HG03064 (cell line): ENCODE measurements at regions not wholly inside any gene's neighbourhood (a gene's known extent, or its start where the extent isn't known, plus 50 kb on each side); places are given as distances from the start of the nearest gene placed in this dataset.
"Not testable (repeated sequence)": the region's sequence is repeated elsewhere in the genome, so short reads cannot be mapped to it uniquely, and the experiment has no call there.

Experiments
- ATAC-seq: cut with Tn5 transposase; IDR thresholded peaks from one replicate; pipeline ENCODE4 v1.9.1; 2021; ENCODE audit warnings: low read depth; ENCODE audit not compliant: unreplicated experiment

GRCh38 chr10:33965795-33966581, 631.5 kb upstream of the NRP1 start:
- no peak for ATAC-seq

GRCh38 chr10:33963729-33964128, 629.3 kb upstream of the NRP1 start:
- ATAC-seq: no peak

DNA sequence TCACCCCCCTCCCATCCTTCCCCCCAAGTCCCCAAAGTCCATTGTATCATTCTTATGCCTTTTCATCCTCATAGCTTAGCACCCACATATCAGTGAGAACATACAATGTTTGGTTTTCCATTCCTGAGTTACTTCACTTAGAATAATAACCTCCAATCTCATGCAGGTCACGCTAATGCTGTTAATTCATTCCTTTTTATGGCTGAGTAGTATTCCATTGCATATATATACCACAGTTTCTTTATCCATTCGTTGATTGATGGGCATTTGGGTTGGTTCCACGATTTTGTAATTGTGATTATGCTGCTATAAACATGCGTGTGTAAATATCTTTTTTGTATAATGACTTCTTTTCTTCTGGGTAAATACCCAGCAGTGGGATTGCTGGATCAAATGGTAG, 621.9 kb upstream of the NRP1 start:
- not testable (repeated sequence) for ATAC-seq

- ATAC-seq: no peak
Observed at GRCh38 chr10:33955676-33956075, 621.2 kb upstream of the NRP1 start.

- no peak for ATAC-seq
Observed at GRCh38 chr10:33952692-33953360, 618.4 kb upstream of the NRP1 start.

GRCh38 chr10:33950206-33950605, 615.7 kb upstream of the NRP1 start:
- no peak for ATAC-seq

DNA sequence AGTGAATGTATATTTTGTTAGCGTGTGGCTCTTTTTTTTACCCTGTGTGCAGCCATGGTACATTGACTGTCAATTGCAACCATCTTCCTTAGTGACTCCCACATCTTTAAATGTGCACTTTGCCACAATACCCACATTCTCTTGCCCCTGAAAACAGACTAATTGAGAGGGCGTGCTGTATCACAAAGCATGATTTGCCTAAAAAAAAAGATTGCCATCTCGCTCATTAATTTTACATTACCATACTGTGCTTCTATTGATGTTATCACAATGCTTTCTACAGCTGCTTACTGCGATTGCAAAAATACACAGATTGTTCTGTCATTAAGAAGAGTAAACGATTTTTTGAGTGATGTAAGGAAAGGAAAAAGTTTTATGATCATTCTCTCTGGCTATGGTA, 613.1 kb upstream of the NRP1 start:
- ATAC-seq: no peak

DNA sequence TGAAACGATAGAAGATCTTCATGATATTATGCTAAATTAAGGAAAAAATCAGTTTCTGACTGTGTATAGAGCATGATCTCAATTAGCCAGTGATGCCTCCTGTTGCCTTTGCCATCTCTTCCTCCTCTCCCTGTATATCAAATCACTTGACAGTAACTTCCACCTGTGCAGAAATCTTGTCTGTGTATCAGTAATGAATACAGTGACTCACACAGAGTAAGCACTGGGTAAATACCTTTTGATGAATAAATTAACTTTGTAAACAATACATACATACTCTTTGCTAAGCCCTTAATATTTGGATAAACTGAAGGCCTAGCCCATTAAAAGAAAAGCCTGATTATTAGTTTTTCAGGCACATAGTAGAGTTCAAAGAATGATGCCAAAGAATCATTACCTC, 610.6 kb upstream of the NRP1 start:
- no peak for ATAC-seq

- ATAC-seq: no peak
Observed at GRCh38 chr10:33942508-33942907, 608.0 kb upstream of the NRP1 start.

GRCh38 chr10:33939892-33940291, 605.4 kb upstream of the NRP1 start:
- no peak for ATAC-seq

- no peak for ATAC-seq
Observed at GRCh38 chr10:33939410-33939809, 604.9 kb upstream of the NRP1 start.

- ATAC-seq: no peak
Observed at GRCh38 chr10:33938001-33938400, 603.5 kb upstream of the NRP1 start.

DNA sequence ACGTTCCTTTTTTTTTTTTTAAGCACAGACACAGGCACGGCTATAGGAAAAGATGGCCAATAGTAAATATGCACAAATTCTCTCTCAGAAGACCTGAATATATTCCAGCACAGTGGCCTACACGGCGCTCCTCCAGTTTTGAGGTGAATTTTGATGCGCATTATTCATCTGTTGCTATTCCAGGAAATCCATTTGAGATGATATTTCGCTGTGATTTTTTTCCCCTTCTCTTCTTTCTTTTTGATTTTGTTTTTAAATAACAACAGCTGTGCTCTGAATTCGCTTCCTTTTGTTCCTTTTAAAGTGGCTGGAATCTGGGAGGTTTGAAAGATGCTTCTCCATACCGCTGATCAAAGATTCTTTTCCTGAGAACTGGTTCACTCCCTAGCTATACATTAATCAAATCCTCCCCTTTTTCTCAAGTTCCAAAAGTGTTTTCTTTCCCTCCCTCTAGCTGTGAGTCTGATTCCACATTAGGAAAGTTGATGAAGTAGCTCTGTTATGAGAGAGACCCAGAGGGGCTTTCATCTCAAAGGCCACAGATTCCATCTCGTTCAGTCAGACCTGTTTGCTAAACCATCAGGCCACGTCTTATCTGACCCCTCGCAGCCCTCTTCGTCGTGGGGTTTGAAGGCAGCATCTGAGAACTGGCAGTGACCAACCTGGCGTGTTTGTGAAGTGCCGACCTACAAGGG, 602.7 kb upstream of the NRP1 start:
- no peak for ATAC-seq

DNA sequence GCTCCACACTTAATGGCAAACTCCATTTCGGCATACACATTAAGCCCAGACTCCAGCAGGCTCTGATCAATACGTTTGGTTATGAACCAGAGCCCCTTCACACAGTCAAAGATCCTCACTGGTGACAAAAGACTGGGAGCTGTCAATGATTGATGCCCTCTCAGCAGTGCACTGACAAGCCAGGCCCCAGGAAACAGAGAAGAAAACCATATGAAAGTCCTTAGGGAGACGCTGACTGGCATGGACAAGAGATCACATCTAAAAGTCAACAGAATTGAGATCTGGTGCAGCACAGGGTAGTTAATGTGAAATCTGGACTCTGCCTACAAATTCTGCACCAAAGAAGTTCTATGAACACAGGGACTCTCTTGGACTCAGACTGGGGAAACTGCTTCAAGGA, 600.9 kb upstream of the NRP1 start:
- ATAC-seq: no peak

GRCh38 chr10:33930079-33930478, 595.6 kb upstream of the NRP1 start:
- ATAC-seq: no peak

DNA sequence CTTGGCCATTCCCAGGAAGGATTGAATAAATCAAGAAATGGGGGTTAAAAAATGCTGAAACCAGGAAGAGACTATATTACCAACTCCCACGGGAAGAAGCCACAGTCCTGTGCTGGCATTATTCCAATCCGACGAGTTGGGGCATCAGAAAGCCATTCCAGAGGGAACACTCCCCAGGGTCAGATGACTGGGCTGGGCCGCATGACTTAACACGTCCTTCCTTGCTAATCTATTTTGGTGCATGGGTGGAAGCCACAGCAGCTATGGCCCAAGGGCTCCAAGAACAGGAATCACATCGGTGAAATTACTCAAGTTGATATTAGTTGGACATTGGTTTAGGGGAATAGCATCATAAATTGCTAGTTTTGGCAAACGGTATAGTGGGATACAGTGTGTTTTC, 592.9 kb upstream of the NRP1 start:
- ATAC-seq: no peak

- no peak for ATAC-seq
Observed at GRCh38 chr10:33921970-33922605, 587.6 kb upstream of the NRP1 start.

GRCh38 chr10:33920351-33920750, 585.9 kb upstream of the NRP1 start:
- no peak for ATAC-seq

- ATAC-seq: no peak
Observed at GRCh38 chr10:33919244-33919643, 584.8 kb upstream of the NRP1 start.

DNA sequence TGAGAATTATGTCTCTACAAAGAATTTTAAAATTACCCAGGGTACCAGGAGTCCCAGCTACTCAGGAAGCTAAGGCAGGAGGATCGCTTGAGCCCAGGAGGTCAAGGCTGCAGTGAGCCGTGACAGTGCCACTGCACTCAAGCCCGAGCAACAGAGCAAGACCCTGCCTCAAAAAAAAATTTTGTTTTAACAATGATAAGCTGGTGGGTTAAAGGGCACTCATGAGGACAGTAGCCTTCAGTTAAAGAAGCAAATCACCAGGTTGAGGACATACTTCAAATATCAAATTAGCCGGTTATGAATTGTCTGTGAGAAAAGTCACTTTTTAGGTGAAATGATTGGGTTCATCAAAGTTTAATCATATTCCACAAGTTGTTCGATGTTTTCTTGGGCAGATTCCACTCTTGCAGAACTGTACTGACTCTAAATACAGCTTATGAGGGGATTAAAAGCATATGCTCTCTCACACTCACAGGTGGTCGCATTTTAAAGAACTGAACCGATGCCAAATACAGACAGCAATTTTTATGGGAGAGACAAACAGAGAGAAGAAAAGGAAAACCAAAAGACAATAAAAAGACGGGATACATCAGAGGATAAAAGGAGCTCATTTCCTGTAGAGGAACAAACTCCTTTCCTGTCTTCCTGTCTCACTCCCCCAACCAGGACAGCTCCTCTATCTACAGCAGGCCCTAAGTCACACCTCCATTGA, 582.8 kb upstream of the NRP1 start:
- no peak for ATAC-seq

GRCh38 chr10:33914746-33915145, 580.3 kb upstream of the NRP1 start:
- ATAC-seq: no peak
